Endothelial cell (in vitro differentiated cells): ENCODE measurements at regions not wholly inside any gene's neighbourhood (a gene's known extent, or its start where the extent isn't known, plus 50 kb on each side); places are given as distances from the start of the nearest gene placed in this dataset.

Experiments used
- DNase-seq: peaks from one replicate; pipeline ENCODE4 v3.0.0; 2021; ENCODE audit warnings: low spot score
- H3K27ac Mint-ChIP-seq: one replicate; pipeline ENCODE4 v1.8.0; 2021; ENCODE audit warnings: mixed read lengths, inconsistent platforms; ENCODE audit not compliant: unreplicated experiment
- H3K27me3 Mint-ChIP-seq: one replicate; pipeline ENCODE4 v1.8.0; 2021; ENCODE audit warnings: mild to moderate bottlenecking, moderate library complexity, mixed read lengths, inconsistent platforms; ENCODE audit not compliant: unreplicated experiment
- H3K36me3 Mint-ChIP-seq: one replicate; pipeline ENCODE4 v1.8.0; 2021; ENCODE audit warnings: mild to moderate bottlenecking, low read depth, mixed read lengths, inconsistent platforms; ENCODE audit not compliant: unreplicated experiment
- H3K4me1 Mint-ChIP-seq: one replicate; pipeline ENCODE4 v1.8.0; 2021; ENCODE audit warnings: mild to moderate bottlenecking, mixed read lengths, inconsistent platforms; ENCODE audit not compliant: unreplicated experiment
- H3K4me3 Mint-ChIP-seq: one replicate; pipeline ENCODE4 v1.8.0; 2021; ENCODE audit warnings: mild to moderate bottlenecking, mixed read lengths, inconsistent platforms; ENCODE audit not compliant: unreplicated experiment
- H3K9me3 Mint-ChIP-seq: one replicate; pipeline ENCODE4 v1.8.0; 2021; ENCODE audit warnings: mixed read lengths, inconsistent platforms; ENCODE audit not compliant: unreplicated experiment
- TF ChIP-seq, protein P1 (sequence below): fragments of 200-600 bp; sonication (generic); IDR thresholded peaks from one replicate; pipeline ENCODE4 v1.5.0; 2021; ENCODE audit warnings: antibody characterized with exemption; ENCODE audit not compliant: unreplicated experiment

DNA sequence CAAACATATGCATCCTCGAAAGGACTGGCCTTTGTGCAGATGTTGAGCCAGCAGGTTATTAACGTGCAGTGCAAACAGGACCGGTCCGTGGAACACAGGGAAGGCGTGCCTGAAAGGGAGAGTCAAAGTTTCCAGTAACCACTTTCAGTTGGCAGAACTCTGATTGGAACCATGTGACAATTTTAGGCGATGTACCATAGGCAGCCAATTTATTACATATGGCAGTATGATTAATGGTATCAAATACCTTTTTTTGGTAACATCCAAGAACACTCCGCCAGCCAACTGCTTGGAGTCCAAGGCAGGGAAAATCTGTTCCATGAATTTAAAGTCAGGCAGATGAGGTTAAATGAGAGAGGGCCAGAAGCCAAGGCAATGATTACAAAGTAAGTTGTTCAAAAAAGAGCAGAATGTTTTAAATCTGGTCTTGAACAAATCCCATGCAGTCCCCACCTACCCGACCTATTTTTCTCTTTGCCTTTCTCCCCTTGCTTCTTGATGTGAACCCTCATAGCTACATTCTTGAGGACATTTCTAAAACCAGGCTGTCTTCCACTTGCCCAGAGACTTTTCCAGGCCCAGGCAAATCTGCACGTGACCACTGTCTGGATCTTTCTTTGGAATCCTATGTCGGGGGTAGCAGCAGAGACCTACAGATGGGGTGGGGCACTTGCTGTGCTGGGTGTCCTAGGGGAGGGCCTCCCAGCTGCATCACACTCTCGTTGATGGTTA, 351.7 kb downstream of the HRH4 start:
- Mint-ChIP-seq H3K4me3 (no peak overlapping the region), H3K27me3 (peaks cover 4% of the 10 kb centered on the region), H3K27ac (no peak overlapping the region), H3K4me1 (peaks cover 22% of the 10 kb centered on the region), H3K9me3 (no peaks in the 10 kb centered on the region), H3K36me3 (no peaks in the 10 kb centered on the region)
- TF ChIP-seq, protein P1, sequence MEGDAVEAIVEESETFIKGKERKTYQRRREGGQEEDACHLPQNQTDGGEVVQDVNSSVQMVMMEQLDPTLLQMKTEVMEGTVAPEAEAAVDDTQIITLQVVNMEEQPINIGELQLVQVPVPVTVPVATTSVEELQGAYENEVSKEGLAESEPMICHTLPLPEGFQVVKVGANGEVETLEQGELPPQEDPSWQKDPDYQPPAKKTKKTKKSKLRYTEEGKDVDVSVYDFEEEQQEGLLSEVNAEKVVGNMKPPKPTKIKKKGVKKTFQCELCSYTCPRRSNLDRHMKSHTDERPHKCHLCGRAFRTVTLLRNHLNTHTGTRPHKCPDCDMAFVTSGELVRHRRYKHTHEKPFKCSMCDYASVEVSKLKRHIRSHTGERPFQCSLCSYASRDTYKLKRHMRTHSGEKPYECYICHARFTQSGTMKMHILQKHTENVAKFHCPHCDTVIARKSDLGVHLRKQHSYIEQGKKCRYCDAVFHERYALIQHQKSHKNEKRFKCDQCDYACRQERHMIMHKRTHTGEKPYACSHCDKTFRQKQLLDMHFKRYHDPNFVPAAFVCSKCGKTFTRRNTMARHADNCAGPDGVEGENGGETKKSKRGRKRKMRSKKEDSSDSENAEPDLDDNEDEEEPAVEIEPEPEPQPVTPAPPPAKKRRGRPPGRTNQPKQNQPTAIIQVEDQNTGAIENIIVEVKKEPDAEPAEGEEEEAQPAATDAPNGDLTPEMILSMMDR = no peak
- no peak for DNase-seq

- TF ChIP-seq, protein P1 = no peak
- DNase-seq = no peak
- no peaks in the 10 kb centered on the region for H3K36me3 Mint-ChIP-seq
- no peaks in the 10 kb centered on the region for H3K9me3 Mint-ChIP-seq
- H3K4me1 Mint-ChIP-seq = peaks cover 24% of the 10 kb centered on the region
- no peak overlapping the region for H3K27ac Mint-ChIP-seq
- no peak overlapping the region for H3K4me3 Mint-ChIP-seq
- H3K27me3 Mint-ChIP-seq = peaks cover 4% of the 10 kb centered on the region
Measured at GRCh38 chr18:24814521-24814920, 354.1 kb downstream of the HRH4 start.

GRCh38 chr18:24817150-24817549, 356.7 kb downstream of the HRH4 start:
- no peak overlapping the region for H3K27ac Mint-ChIP-seq
- DNase-seq = no peak
- TF ChIP-seq, protein P1 = no peak
- no peaks in the 10 kb centered on the region for H3K36me3 Mint-ChIP-seq
- peaks cover 8% of the 10 kb centered on the region for H3K4me1 Mint-ChIP-seq
- peaks cover 4% of the 10 kb centered on the region for H3K27me3 Mint-ChIP-seq
- H3K9me3 Mint-ChIP-seq = no peaks in the 10 kb centered on the region
- no peak overlapping the region for H3K4me3 Mint-ChIP-seq

DNA sequence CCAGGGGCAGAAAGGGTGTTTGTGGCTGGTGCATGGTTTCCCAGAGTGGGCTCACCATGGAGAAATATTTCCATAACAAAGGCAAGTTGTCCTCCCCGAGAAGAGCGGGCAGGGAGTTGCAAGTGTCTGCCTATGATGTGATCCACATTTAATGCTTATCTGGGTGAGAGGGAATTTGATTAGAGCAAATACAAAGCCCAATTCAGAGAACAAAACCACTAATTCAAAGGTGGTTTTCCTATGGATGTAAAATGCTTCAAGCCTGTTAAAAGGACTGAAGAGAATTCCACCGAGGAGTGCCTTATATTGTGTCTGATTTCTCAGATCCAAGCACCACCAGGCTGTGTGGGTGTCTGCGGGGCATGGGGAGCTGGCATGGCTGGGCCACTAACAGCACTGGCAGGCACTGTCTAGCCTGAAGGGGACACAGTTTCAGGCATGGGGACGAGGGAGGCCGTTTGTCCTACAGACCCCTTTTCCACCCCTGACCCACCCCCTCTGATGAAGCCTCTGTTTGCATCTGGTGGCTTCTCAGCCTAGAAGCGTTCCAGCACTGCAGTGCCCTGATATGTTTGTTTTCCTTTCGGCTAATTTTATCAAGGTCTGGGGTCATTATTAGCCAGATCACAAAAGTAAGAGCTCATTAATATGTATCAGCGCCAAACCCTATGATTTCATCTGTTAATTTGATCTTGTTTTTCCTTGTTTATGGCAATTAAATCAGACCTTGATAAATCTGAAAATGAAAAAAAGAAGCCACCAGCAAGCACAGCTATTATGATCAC, 357.3 kb downstream of the HRH4 start:
- Mint-ChIP-seq H3K4me1 (peaks cover 8% of the 10 kb centered on the region), H3K36me3 (no peaks in the 10 kb centered on the region), H3K27ac (no peak overlapping the region), H3K27me3 (no peaks in the 10 kb centered on the region), H3K4me3 (no peak overlapping the region), H3K9me3 (no peaks in the 10 kb centered on the region)
- DNase-seq = no peak
- TF ChIP-seq, protein P1 = no peak

GRCh38 chr18:24818441-24818840, 358.0 kb downstream of the HRH4 start:
- H3K36me3 Mint-ChIP-seq = no peaks in the 10 kb centered on the region
- H3K4me3 Mint-ChIP-seq = no peak overlapping the region
- H3K27me3 Mint-ChIP-seq = no peaks in the 10 kb centered on the region
- H3K4me1 Mint-ChIP-seq = peaks cover 8% of the 10 kb centered on the region
- no peaks in the 10 kb centered on the region for H3K9me3 Mint-ChIP-seq
- TF ChIP-seq, protein P1 = no peak
- no peak overlapping the region for H3K27ac Mint-ChIP-seq
- no peak for DNase-seq
